Small intestine (tissue), 7 donors: ENCODE measurements at regions not wholly inside any gene's neighbourhood (a gene's known extent, or its start where the extent isn't known, plus 50 kb on each side); places are given as distances from the start of the nearest gene placed in this dataset.

Experiments used
- DNase-seq, 2 donors: peaks; one replicate each; pipeline versions ENCODE4 v3.0.0 to v3.0.0-alpha.2; 2013
- FAIRE-seq: peaks from 2 replicates; lab custom pipeline; 2012; peaks lifted over from hg19 to GRCh38; lab: Jason Lieb, UNC
- H3K27ac ChIP-seq, 3 donors: one replicate each; pipeline ENCODE4 v1.5.1; 2013; ENCODE audit warnings: low read length in 2 of 3, mild to moderate bottlenecking in 2 of 3, control low read depth in 1 of 3, inconsistent platforms in 1 of 3, low read depth in 1 of 3, moderate library complexity in 1 of 3
- H3K27me3 ChIP-seq, 3 donors: one replicate each; pipeline ENCODE4 v1.6.1; 2013; ENCODE audit warnings: low read length in 3 of 3, inconsistent platforms in 1 of 3; ENCODE audit not compliant: control insufficient read depth in 3 of 3, insufficient read depth in 3 of 3
- H3K36me3 ChIP-seq, 3 donors: one replicate each; pipeline ENCODE4 v1.6.1; 2013; ENCODE audit warnings: low read length in 3 of 3, inconsistent platforms in 1 of 3, low read depth in 1 of 3, mild to moderate bottlenecking in 1 of 3, moderate library complexity in 1 of 3; ENCODE audit not compliant: control insufficient read depth in 3 of 3, insufficient read depth in 2 of 3
- H3K4me1 ChIP-seq, 3 donors: one replicate each; pipeline ENCODE4 v1.6.1; 2013; ENCODE audit warnings: low read length in 2 of 3, inconsistent platforms in 1 of 3, low read depth in 1 of 3, mild to moderate bottlenecking in 1 of 3, moderate library complexity in 1 of 3; ENCODE audit not compliant: control insufficient read depth in 3 of 3, insufficient read depth in 2 of 3
- H3K4me3 ChIP-seq, 3 donors: one replicate each; pipeline ENCODE4 v1.5.1; 2013; ENCODE audit warnings: low read length in 3 of 3, control low read depth in 1 of 3, inconsistent platforms in 1 of 3, low read depth in 1 of 3, mild to moderate bottlenecking in 1 of 3, moderate library complexity in 1 of 3
- H3K9me3 ChIP-seq, 2 donors: one replicate each; pipeline ENCODE4 v1.6.1; 2013; ENCODE audit warnings: low read depth in 1 of 2, low read length in 1 of 2; ENCODE audit not compliant: control insufficient read depth in 2 of 2, insufficient read depth in 1 of 2
- WGBS, 3 donors: extraction: QIAGEN DNeasy Blood & Tissue Kit; methylation state at CpG; one replicate each; pipeline ENCODE4 v1.1.7; 2013; 5-methylcytosine and 5-hydroxymethylcytosine counted together
- donor health status: healthy with polysubstance abuse.
- donor health status: control.
- donor health status: control.
- donor health status: Bipolar disorder and iron deficiency.
- donor health status: healthy.

- peaks cover 0 to 2% (median 0%) of the 10 kb centered on the region in 3 donors for H3K4me1 ChIP-seq
- no peak overlapping the region for H3K4me3 ChIP-seq
- H3K9me3 ChIP-seq, result no peaks in the 10 kb centered on the region
- H3K27me3 ChIP-seq, result no peaks in the 10 kb centered on the region
- 77 to 89% (median 85%) methylated on average over 7 of the region's 7 CpGs for WGBS, 3 donors
- H3K27ac ChIP-seq, result no peak overlapping the region
- H3K36me3 ChIP-seq, result peaks cover 0 to 9% (median 0%) of the 10 kb centered on the region in 3 donors
- DNase-seq (no peak), FAIRE-seq (no peak)
Observed at GRCh38 chr7:130936202-130936931, 202.4 kb upstream of the KLF14 start.

DNA sequence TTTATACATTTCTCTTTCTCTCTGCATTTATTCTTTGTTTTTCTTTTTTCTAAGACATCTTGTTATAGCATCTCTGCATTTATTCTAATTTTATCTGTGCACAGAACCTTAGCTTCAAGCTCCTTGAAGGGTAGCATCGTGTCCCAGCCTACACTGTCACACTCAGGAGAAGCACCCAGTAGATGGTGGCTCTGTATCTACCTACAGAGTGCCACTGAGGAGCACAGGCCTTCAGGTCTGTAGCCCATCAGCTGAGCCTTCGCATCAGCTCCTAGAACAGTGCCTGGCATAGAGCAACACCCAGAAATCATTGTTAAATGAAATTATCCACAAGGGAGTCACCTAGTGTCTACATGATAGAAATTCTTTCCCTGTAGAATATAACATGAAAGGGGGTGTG lies 203.0 kb upstream of the KLF14 start:
- WGBS, 3 donors, result 85 to 98% (median 96%) methylated on average over 2 of the region's 2 CpGs
- H3K27me3 ChIP-seq, result no peaks in the 10 kb centered on the region
- FAIRE-seq, result no peak

DNA sequence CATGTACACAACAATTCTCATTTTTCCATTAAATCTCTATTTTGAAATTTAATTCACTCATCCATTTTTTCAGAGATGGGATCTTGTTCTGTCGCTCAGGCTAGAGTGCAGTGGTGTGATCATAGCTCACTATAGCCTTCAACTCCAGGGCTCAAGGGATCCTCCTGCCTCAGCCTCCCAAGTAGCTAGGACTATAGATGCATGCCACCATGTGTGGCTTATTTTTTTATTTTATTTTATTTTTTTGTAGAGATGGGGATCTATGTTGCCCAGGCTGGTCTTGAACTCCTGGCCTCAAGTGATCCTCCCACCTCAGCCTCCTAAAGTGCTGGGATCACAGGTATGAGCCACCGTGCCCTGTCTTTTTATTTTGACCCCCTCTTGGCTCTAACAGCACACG lies 203.8 kb upstream of the KLF14 start:
- no peaks in the 10 kb centered on the region for H3K9me3 ChIP-seq
- H3K27me3 ChIP-seq, result no peaks in the 10 kb centered on the region
- WGBS, 3 donors, result 77 to 90% (median 88%) methylated on average over 3 of the region's 3 CpGs
- peaks cover 0 to 9% (median 0%) of the 10 kb centered on the region in 3 donors for H3K36me3 ChIP-seq
- DNase-seq, result no peak
- H3K4me1 ChIP-seq, result peaks cover 0 to 5% (median 3%) of the 10 kb centered on the region in 3 donors
- peak overlapping the region in 2 of 3 donors; percentile 37 to 55 for H3K27ac ChIP-seq
- no peak overlapping the region for H3K4me3 ChIP-seq
- FAIRE-seq, result no peak

More for the DNA sequence above, 203.0 kb upstream of the KLF14 start:
- Histone ChIP-seq H3K4me3 (no peak overlapping the region), H3K27ac (no peak overlapping the region), H3K9me3 (no peaks in the 10 kb centered on the region), H3K4me1 (peaks cover 0 to 2% (median 0%) of the 10 kb centered on the region in 3 donors), H3K36me3 (peaks cover 0 to 9% (median 0%) of the 10 kb centered on the region in 3 donors)
- no peak for DNase-seq

DNA sequence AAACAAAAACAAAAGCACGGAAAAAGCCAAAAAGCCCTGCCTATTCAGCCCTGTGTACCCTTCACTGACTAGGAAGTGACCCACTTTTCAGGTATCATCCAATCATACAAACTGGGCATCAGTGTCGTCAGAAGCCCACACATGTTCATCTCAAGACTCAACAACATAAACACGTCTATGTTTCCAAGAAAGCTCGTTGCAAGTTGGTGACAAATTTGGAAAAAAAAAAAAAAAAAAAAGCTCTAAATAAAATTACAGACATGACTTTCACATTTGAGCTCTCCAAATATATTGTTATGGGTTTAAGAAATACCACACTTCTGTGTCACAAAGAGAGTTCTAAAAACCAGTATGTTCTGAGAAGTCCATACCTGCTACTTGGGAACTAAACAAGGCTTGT lies 204.7 kb upstream of the KLF14 start:
- no peak for FAIRE-seq
- 17 to 43% (median 35%) methylated on average over 4 of the region's 4 CpGs for WGBS, 3 donors

DNA sequence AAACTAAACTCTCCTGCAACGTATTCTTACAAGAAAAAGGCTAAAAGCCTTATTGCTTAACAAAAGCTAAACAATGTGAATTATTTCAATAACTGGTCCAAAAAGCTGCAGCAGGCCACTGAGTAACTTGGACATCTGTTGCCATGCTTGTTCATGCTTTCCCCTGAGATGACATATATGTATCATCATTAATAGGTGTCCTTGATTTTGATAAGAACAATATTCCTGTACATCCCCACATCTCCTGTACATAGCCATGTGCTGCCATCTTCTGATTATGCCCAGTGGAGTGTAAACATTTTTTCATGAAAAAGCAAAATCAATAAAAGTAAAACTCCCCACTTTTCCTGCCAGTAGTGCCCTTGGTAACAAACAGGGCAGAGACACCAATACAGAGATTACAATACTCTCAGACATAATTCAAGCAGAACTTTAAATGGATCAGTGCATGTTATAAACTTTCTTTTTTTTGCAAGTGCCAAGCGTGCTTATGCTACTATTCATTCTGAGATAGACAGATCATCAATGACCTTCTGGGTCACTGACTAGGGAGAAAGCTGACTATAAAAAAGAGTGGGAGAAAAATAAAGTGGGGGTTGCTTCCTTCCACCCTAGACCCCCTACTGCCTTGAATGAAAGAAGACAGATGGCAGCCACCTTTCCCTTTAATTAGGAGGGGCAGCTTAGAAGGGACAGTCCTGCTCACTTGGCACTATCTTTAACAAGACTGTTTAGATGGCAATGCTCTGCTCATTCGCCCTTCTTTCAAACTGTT lies 205.5 kb upstream of the KLF14 start:
- Histone ChIP-seq H3K4me1 (peaks cover 0 to 5% (median 3%) of the 10 kb centered on the region in 3 donors), H3K27me3 (no peaks in the 10 kb centered on the region), H3K36me3 (peaks cover 0 to 9% (median 0%) of the 10 kb centered on the region in 3 donors), H3K9me3 (no peaks in the 10 kb centered on the region), H3K4me3 (peak overlapping the region in 1 of 3 donors; percentile 49), H3K27ac (peak overlapping the region in 2 of 3 donors; percentile 26 to 34)
- FAIRE-seq (no peak), DNase-seq (no peak)
- WGBS, 3 donors, result 8 to 55% (median 32%) methylated on average over 3 of the region's 3 CpGs

More for the DNA sequence above, 204.7 kb upstream of the KLF14 start:
- peak in 1 of 2 donors; percentile 59 for DNase-seq
- Histone ChIP-seq H3K4me1 (peaks cover 0 to 5% (median 3%) of the 10 kb centered on the region in 3 donors), H3K4me3 (no peak overlapping the region), H3K36me3 (peaks cover 0 to 9% (median 0%) of the 10 kb centered on the region in 3 donors), H3K9me3 (no peaks in the 10 kb centered on the region), H3K27me3 (no peaks in the 10 kb centered on the region), H3K27ac (peak overlapping the region in 1 of 3 donors; percentile 21)

- peaks cover 0 to 6% (median 3%) of the 10 kb centered on the region in 3 donors for H3K4me1 ChIP-seq
- 6 to 63% (median 36%) methylated on average over 2 of the region's 2 CpGs for WGBS, 3 donors
- no peak for DNase-seq
Observed at GRCh38 chr7:130940326-130940725, 206.3 kb upstream of the KLF14 start.

DNA sequence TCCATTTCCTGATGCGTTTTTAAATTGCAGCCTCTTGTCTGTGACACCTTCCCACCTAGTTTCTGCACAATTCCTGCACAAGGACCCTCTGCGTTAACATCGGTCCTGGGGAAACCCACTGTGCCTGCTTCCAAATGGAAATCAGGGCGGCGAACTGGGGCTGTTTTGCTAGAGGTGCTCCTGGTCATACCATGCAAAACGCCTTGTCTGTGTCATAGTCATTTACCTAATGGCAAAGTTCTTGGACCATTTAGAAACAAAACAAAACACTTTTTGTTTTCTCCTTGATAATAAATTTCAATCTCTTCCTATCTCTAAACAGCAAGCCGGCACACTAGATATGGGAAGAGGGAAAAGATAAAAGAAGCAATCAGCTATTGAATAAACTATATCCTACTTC lies 206.9 kb upstream of the KLF14 start:
- DNase-seq (peak in 1 of 2 donors; percentile 27), FAIRE-seq (no peak)
- Histone ChIP-seq H3K27ac (peak overlapping the region; percentile 60 to 94 (median 87)), H3K9me3 (no peaks in the 10 kb centered on the region), H3K4me1 (peaks cover 0 to 10% (median 3%) of the 10 kb centered on the region in 3 donors), H3K4me3 (peak overlapping the region; percentile 38 to 49 (median 44)), H3K27me3 (no peaks in the 10 kb centered on the region), H3K36me3 (peaks cover 0 to 6% (median 0%) of the 10 kb centered on the region in 3 donors)
- WGBS, 3 donors, result 5 to 51% (median 17%) methylated on average over 7 of the region's 7 CpGs

More at GRCh38 chr7:130940326-130940725, 206.3 kb upstream of the KLF14 start:
- no peak overlapping the region for H3K27ac ChIP-seq
- no peak for FAIRE-seq
- H3K9me3 ChIP-seq, result no peaks in the 10 kb centered on the region
- H3K27me3 ChIP-seq, result no peaks in the 10 kb centered on the region
- peaks cover 0 to 9% (median 0%) of the 10 kb centered on the region in 3 donors for H3K36me3 ChIP-seq
- H3K4me3 ChIP-seq, result peak overlapping the region in 2 of 3 donors; percentile 38 to 49
